Subcutaneous abdominal adipose tissue (tissue), 5 donors: ENCODE measurements at regions not wholly inside any gene's neighbourhood (a gene's known extent, or its start where the extent isn't known, plus 50 kb on each side); places are given as distances from the start of the nearest gene placed in this dataset.

ENCODE experiments used
- H3K27ac ChIP-seq: one replicate; pipeline ENCODE4 v1.7.0; 2013; ENCODE audit warnings: low read depth, mild to moderate bottlenecking, inconsistent platforms, low read length, moderate library complexity
- H3K27me3 ChIP-seq, 5 donors: one replicate each; pipeline ENCODE4 v1.7.0; 2013; ENCODE audit warnings: low read length in 5 of 5, inconsistent platforms in 1 of 5; ENCODE audit not compliant: control insufficient read depth in 5 of 5, insufficient read depth in 4 of 5
- H3K36me3 ChIP-seq, 5 donors: one replicate each; pipeline ENCODE4 v1.7.0; 2013; ENCODE audit warnings: low read length in 5 of 5; ENCODE audit not compliant: control insufficient read depth in 5 of 5, insufficient read depth in 5 of 5
- H3K4me1 ChIP-seq, 5 donors: one replicate each; pipeline ENCODE4 v1.7.0; 2013; ENCODE audit warnings: low read length in 5 of 5, mild to moderate bottlenecking in 3 of 5, moderate library complexity in 1 of 5; ENCODE audit not compliant: control insufficient read depth in 5 of 5, insufficient read depth in 5 of 5
- H3K4me3 ChIP-seq, 5 donors: one replicate each; pipeline ENCODE4 v1.7.0; 2013; ENCODE audit warnings: low read length in 5 of 5, low read depth in 1 of 5
- H3K9ac ChIP-seq, 5 donors: one replicate each; pipeline ENCODE4 v1.7.0; 2013; ENCODE audit warnings: low read length in 5 of 5, mild to moderate bottlenecking in 4 of 5, moderate library complexity in 3 of 5
- H3K9me3 ChIP-seq, 5 donors: one replicate each; pipeline ENCODE4 v1.7.0; 2013; ENCODE audit warnings: low read length in 5 of 5; ENCODE audit not compliant: control insufficient read depth in 5 of 5
- donor health status: healthy.
- donor health status: healthy.
- donor health status: healthy.
- donor health status: healthy.
- donor health status: healthy.

DNA sequence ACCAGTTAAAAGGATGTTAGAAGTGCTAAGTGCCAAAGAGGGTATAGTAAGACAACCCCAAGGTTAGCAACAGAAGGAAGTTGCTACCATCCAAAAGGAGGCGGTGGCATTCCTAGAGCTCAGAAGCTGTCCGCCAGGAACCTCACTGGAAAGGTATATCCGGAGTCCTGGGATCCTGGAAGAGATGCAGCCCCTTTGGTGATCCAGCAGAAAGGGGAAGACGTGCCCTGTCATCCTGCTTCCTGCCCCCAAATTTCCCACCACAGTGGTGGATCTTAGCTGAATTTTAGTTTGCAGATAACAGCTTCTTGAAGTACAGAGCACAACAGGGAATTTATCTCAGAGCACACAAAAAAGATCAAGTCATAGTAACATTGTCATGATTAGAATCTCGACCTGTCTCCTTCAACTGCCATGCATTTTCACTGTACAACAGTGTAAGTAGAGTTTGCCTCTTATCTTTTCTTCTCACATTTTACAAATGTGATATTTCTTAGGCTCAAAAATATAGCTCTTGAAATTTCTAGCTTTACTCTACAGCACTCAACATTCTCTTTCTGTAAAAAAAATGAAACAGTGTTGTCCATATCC is 526.3 kb downstream of the SOX5 start:
- Histone ChIP-seq H3K4me1 (no peaks in the 10 kb centered on the region), H3K9ac (no peak overlapping the region), H3K4me3 (no peak overlapping the region), H3K27ac (no peak overlapping the region), H3K27me3 (no peaks in the 10 kb centered on the region), H3K9me3 (no peaks in the 10 kb centered on the region), H3K36me3 (no peaks in the 10 kb centered on the region)

DNA sequence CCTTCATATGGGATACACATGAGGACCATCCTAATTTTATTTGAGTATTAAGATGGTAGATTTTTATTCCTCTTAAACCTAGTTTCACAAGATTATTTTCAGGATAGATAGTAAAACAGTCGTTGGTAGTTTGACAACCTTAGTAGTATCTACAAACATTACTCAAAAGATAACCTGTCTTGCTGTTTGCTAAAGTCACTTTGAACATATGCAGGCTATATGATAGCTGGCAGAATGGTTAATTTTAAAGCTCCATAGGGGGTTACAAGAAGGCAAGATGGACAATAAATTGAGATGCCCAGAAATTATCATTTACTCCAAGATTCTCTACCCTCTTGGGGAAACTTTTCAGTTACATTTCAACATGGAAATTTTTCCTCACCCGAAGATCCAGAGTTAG is 525.7 kb downstream of the SOX5 start:
- no peaks in the 10 kb centered on the region for H3K27me3 ChIP-seq

DNA sequence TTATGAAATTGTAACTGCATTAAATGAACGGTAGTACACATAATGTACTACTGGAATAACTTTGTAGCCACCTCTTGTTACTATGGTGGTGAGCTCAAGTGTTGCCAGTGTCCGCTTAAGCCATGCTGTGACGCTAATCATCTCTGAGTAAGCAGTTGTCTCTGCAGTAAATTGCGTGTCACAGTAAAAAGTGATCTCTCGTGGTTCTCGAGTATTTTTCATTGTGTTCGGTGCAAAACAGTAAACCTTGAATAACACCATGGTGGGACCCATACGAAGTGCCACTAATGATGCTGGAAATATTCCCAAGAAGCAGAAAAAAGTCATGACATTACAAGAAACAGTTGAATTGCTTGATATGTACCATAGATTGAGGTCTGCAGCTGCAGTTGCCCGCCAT is 524.8 kb downstream of the SOX5 start:
- Histone ChIP-seq H3K9me3 (no peaks in the 10 kb centered on the region), H3K4me1 (no peaks in the 10 kb centered on the region), H3K9ac (no peak overlapping the region), H3K4me3 (no peak overlapping the region), H3K36me3 (no peaks in the 10 kb centered on the region), H3K27ac (no peak overlapping the region), H3K27me3 (no peaks in the 10 kb centered on the region)

More for the DNA sequence above, 525.7 kb downstream of the SOX5 start:
- Histone ChIP-seq H3K9me3 (no peaks in the 10 kb centered on the region), H3K4me3 (no peak overlapping the region), H3K9ac (no peak overlapping the region), H3K36me3 (no peaks in the 10 kb centered on the region), H3K27ac (no peak overlapping the region), H3K4me1 (no peaks in the 10 kb centered on the region)

DNA sequence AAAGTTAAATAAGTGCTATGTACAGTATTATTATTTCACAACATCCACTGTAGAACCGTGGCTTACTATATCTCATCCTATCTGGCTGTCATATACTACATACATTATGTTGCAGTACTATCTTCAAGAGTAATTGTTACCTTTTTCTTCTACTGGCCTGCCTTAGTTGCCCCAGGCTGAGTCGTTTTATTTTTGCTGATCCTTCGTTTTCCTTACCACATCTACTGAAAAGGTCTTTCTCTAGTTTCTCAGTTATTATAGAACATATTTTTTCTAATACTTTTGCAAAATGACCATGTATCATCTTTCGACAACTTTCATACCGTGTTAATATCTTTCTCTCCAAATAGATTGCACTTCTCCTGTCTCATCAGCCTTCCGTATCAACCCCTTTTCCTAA is 523.1 kb downstream of the SOX5 start:
- no peak overlapping the region for H3K27ac ChIP-seq
- no peak overlapping the region for H3K4me3 ChIP-seq

DNA sequence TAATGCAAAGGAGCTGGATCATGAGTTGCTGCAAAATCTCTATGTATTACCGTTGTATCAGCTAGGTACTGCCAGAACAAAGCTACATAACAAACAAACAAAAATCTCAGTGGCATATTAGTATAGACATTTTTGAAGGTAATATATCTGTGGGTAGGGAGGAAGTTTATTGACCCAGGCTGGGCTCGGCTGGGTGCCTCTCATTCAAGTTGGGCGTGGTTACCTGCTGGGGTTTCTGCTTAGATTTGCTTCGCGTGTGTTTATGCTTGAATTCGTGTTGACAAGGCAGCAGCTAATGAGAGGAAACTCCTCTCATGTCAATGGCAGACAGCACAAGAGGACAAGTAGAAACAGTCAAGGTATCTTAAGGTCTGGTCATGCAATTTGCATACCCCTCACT is 520.7 kb downstream of the SOX5 start:
- Histone ChIP-seq H3K36me3 (no peaks in the 10 kb centered on the region), H3K4me1 (no peaks in the 10 kb centered on the region), H3K27me3 (no peaks in the 10 kb centered on the region), H3K27ac (no peak overlapping the region), H3K9ac (no peak overlapping the region), H3K4me3 (no peak overlapping the region), H3K9me3 (no peaks in the 10 kb centered on the region)

More for the DNA sequence above, 523.1 kb downstream of the SOX5 start:
- Histone ChIP-seq H3K27me3 (no peaks in the 10 kb centered on the region), H3K36me3 (no peaks in the 10 kb centered on the region), H3K9me3 (no peaks in the 10 kb centered on the region), H3K9ac (no peak overlapping the region), H3K4me1 (no peaks in the 10 kb centered on the region)

DNA sequence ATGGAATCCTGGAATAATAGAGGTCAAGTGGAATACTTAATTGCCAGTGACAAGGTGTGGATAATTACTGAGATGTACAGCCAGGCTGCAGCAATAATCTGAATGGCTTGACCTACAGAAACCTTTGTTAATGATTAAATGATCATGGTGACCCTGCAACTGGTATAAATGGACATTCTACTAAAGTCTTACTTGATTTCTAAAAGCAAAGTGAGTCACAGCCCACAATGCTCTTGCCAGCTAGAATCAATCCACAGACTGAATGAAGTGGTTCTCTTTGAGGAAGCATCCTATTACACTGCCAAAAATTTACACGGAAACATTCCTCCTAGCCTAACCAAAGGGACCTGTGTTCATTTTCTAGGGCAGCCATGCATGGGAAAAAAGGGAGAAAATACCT is 518.5 kb downstream of the SOX5 start:
- Histone ChIP-seq H3K27ac (no peak overlapping the region), H3K4me1 (no peaks in the 10 kb centered on the region), H3K9me3 (no peaks in the 10 kb centered on the region), H3K4me3 (no peak overlapping the region), H3K9ac (no peak overlapping the region), H3K36me3 (no peaks in the 10 kb centered on the region), H3K27me3 (no peaks in the 10 kb centered on the region)

DNA sequence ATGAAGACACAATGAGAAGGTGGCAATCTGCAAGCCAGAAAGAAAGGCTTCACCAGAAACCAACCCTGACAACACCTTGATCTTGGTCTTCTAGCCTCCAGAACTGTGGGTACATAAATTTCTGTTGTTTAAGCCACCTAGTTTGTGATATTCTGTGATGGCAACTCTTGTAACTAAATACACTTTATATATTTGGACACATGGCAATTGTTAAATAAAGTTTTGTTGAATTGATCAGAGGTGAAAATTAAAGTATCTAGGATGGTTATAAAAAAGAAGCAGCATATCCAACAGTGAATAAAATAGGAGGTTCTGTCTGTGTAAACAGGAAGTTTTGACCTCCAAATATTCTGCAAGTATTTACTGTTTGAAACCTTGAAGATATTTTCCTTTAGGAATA is 516.3 kb downstream of the SOX5 start:
- Histone ChIP-seq H3K9ac (no peak overlapping the region), H3K27me3 (no peaks in the 10 kb centered on the region), H3K9me3 (no peaks in the 10 kb centered on the region), H3K27ac (no peak overlapping the region), H3K4me1 (no peaks in the 10 kb centered on the region), H3K36me3 (no peaks in the 10 kb centered on the region), H3K4me3 (no peak overlapping the region)

DNA sequence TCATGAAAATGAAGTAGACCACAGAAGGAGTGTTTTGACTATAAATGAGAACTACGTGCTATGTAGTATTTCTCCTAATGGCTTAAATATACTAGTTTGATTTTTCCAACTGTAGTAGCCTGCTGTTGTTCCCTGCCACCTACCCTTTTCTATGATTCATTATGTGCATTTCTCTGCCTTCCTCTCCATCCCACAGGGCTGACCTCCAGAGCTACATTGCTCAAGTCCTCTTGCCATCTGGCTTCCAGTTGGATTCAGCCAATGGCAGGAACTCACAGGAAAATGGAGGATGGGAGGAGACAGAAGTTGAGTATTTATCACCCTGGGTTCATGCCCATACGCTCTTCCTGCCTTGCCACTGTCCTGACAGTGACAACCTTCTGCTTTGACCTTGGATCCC is 515.3 kb downstream of the SOX5 start:
- Histone ChIP-seq H3K9ac (no peak overlapping the region), H3K9me3 (no peaks in the 10 kb centered on the region), H3K27me3 (no peaks in the 10 kb centered on the region), H3K27ac (no peak overlapping the region), H3K4me1 (no peaks in the 10 kb centered on the region), H3K36me3 (no peaks in the 10 kb centered on the region), H3K4me3 (no peak overlapping the region)

DNA sequence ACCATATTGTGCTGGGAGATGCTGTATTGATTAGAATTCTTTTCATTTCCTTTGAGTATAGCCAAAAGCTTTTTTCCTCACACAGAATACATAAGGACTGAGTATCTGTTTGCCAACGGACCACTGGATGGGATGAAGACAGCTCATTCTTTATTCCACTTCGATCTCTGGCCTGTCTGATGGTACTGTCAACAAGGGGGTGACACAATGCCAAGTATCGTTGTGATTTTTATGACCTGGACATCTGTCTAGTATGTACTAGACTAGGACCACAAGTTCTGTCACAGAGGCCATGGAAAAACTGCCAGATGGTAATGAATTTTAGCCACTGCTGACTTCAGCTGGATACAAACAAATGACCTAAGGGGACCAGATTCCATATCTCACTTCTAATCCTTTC is 502.7 kb downstream of the SOX5 start:
- no peak overlapping the region for H3K4me3 ChIP-seq
- H3K9ac ChIP-seq = no peak overlapping the region
- H3K36me3 ChIP-seq = no peaks in the 10 kb centered on the region
- no peak overlapping the region for H3K27ac ChIP-seq
- no peaks in the 10 kb centered on the region for H3K27me3 ChIP-seq
- H3K9me3 ChIP-seq = no peaks in the 10 kb centered on the region
- peaks cover 0 to 3% (median 0%) of the 10 kb centered on the region in 5 donors for H3K4me1 ChIP-seq

DNA sequence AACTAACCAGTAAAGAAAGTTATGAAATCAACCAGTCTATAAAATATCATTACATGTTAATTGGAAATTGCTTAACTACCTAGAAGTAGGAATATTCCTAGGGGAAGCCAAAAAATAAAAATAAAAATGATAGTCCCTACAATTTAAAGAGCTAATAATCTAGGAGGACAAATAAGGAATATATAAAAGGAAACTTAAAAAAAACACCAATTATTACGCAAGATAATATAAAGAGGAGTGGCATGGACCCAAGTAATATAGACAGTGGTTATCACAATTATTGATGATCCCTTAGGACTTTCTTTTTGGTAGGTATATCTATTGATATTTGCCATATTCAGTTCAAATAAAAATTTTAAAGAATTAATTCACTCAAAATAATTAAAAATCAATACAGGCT is 498.7 kb downstream of the SOX5 start:
- Histone ChIP-seq H3K27me3 (no peaks in the 10 kb centered on the region), H3K36me3 (no peaks in the 10 kb centered on the region), H3K9ac (no peak overlapping the region), H3K4me1 (no peaks in the 10 kb centered on the region), H3K4me3 (no peak overlapping the region), H3K27ac (no peak overlapping the region), H3K9me3 (no peaks in the 10 kb centered on the region)

DNA sequence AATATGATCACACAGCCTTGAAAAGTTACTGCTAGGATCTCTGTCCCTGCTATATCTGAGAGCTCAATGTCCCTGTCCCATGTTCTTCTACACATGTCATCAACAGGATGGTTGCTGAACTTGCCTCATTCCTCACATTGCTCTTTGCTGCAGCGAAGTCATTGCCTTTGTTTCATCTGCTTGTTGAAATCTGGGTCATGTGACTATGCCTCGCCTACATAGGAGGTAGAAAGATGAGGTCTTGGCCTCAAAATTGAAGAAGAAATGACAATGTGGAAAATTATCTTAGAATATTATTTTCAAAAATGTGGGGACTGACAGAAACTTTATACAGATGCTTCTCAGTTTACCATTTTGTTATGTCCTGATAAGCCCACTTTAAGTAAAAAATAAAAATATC is 494.2 kb downstream of the SOX5 start:
- Histone ChIP-seq H3K9me3 (no peaks in the 10 kb centered on the region), H3K4me1 (peaks cover 0 to 3% (median 0%) of the 10 kb centered on the region in 5 donors), H3K9ac (no peak overlapping the region), H3K27ac (no peak overlapping the region), H3K36me3 (no peaks in the 10 kb centered on the region), H3K27me3 (no peaks in the 10 kb centered on the region), H3K4me3 (no peak overlapping the region)
